ENCODE measurements at regions not wholly inside any gene's neighbourhood (a gene's known extent, or its start where the extent isn't known, plus 50 kb on each side); places are given as distances from the start of the nearest gene placed in this dataset.

- no peak for DNase-seq (ENCODE audit: low read depth in 1 of 2, low spot score in 1 of 2)
- Histone ChIP-seq H3K4me3 (replicated peaks; ENCODE audit: insufficient read depth, low read length) (no peak overlapping the region), H3K27ac (replicated peaks) (no peak overlapping the region), H3K27me3 (ENCODE audit: insufficient read depth, poor library complexity, severe bottlenecking) (no peaks in the 10 kb centered on the region)
- TF ChIP-seq GABPA (IDR thresholded peaks at IDR 0.05; ENCODE audit: low read depth) (no peak), SPI1 (IDR thresholded peaks at IDR 0.05; ENCODE audit: borderline replicate concordance, low read depth) (no peak), REST (IDR thresholded peaks at IDR 0.05; ENCODE audit: insufficient replicate concordance, low read depth) (no peak), CTCF (IDR thresholded peaks at IDR 0.05; ENCODE audit: insufficient read depth, low read length) (no peak)
Measured at GRCh38 chr2:18641823-18642222, 52.5 kb upstream of the NT5C1B start.

- Histone ChIP-seq H3K27me3 (ENCODE audit: insufficient read depth, poor library complexity, severe bottlenecking) (no peaks in the 10 kb centered on the region), H3K4me3 (replicated peaks; ENCODE audit: insufficient read depth, low read length) (no peak overlapping the region), H3K27ac (replicated peaks) (no peak overlapping the region)
- TF ChIP-seq GABPA (IDR thresholded peaks at IDR 0.05; ENCODE audit: low read depth), result no peak
- TF ChIP-seq SPI1 (IDR thresholded peaks at IDR 0.05; ENCODE audit: borderline replicate concordance, low read depth), result no peak
- no peak for TF ChIP-seq POLR2AphosphoS5 (IDR thresholded peaks at IDR 0.05; ENCODE audit: low read depth)
- DNase-seq (ENCODE audit: low read depth in 1 of 2, low spot score in 1 of 2), result no peak
Measured at GRCh38 chr2:18639756-18640453, 50.5 kb upstream of the NT5C1B start.
